Mucosa of descending colon (tissue), 3 donors: ENCODE measurements at regions not wholly inside any gene's neighbourhood (a gene's known extent, or its start where the extent isn't known, plus 50 kb on each side); places are given as distances from the start of the nearest gene placed in this dataset.

Experiments
- ATAC-seq: fragments of 200-7000 bp; cut with Tn5 transposase; one replicate; pipeline ENCODE4 v1.9.1; 2020; ENCODE audit warnings: mild to moderate bottlenecking, moderate library complexity
- DNase-seq, 3 donors: peaks; one replicate each; pipeline ENCODE4 v3.0.0-alpha.2; 2020
- H3K36me3 ChIP-seq: fragments of 200-600 bp; one replicate; pipeline ENCODE4 v1.8.0; 2021; ENCODE audit warnings: low read depth, mild to moderate bottlenecking
- H3K4me1 ChIP-seq: fragments of 200-600 bp; one replicate; pipeline ENCODE4 v1.8.0; 2021; ENCODE audit warnings: low read depth, mild to moderate bottlenecking
- H3K4me3 ChIP-seq: fragments of 200-600 bp; one replicate; pipeline ENCODE4 v1.8.0; 2021; ENCODE audit warnings: mild to moderate bottlenecking
- H3K9me3 ChIP-seq: fragments of 200-600 bp; one replicate; pipeline ENCODE4 v1.8.0; 2021; ENCODE audit warnings: mild to moderate bottlenecking
- intact Hi-C, 2 donors: fragments of 100-400 bp; cut with DNase I in 1 of 2; cut with micrococcal nuclease in 1 of 2; formaldehyde crosslinking; loops; one replicate each; pipeline versions ENCODE4 v1.11.0 to v1.11.1; 2022; cut with DNase I, micrococcal nuclease
- TF ChIP-seq, protein P1 (sequence below): fragments of 200-600 bp; IDR thresholded peaks from one replicate; pipeline ENCODE4 v1.8.0; 2022; ENCODE audit warnings: antibody characterized with exemption, mild to moderate bottlenecking
- donor health status: DM: no; HTN: no; CAD: no; lungs with moderate emphysema.
- donor health status: DM: no; HTN: no; CAD: no.
- donor health status: DM: no; HTN: yes; CAD: no.

DNA sequence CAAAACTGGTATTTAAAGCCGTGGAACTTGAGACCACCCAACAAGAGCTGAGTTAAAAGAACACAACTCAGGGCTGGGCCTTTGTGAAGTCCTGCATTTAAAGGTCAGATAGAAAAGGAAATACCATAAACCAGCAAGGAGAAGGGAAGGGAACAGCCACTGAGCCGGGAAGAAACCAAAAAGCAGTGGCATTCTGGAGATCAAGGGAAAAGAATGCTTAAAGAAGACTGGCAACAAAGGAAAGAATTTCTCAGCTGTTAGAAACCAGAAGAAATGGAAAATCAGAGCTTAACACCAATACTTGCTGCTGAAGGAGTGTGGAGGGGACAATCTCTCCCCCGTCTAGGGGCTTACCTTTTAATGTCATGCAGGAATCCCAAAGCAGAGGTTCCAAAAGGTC is 247.4 kb upstream of the CHRNA7 start:
- Histone ChIP-seq H3K36me3 (no peaks in the 10 kb centered on the region), H3K9me3 (no peaks in the 10 kb centered on the region), H3K4me3 (no peak overlapping the region), H3K4me1 (no peaks in the 10 kb centered on the region)
- intact Hi-C loops, result no loop called here
- TF ChIP-seq, protein P1, sequence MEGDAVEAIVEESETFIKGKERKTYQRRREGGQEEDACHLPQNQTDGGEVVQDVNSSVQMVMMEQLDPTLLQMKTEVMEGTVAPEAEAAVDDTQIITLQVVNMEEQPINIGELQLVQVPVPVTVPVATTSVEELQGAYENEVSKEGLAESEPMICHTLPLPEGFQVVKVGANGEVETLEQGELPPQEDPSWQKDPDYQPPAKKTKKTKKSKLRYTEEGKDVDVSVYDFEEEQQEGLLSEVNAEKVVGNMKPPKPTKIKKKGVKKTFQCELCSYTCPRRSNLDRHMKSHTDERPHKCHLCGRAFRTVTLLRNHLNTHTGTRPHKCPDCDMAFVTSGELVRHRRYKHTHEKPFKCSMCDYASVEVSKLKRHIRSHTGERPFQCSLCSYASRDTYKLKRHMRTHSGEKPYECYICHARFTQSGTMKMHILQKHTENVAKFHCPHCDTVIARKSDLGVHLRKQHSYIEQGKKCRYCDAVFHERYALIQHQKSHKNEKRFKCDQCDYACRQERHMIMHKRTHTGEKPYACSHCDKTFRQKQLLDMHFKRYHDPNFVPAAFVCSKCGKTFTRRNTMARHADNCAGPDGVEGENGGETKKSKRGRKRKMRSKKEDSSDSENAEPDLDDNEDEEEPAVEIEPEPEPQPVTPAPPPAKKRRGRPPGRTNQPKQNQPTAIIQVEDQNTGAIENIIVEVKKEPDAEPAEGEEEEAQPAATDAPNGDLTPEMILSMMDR, result no peak
- ATAC-seq (no peak), DNase-seq (no peak)

DNA sequence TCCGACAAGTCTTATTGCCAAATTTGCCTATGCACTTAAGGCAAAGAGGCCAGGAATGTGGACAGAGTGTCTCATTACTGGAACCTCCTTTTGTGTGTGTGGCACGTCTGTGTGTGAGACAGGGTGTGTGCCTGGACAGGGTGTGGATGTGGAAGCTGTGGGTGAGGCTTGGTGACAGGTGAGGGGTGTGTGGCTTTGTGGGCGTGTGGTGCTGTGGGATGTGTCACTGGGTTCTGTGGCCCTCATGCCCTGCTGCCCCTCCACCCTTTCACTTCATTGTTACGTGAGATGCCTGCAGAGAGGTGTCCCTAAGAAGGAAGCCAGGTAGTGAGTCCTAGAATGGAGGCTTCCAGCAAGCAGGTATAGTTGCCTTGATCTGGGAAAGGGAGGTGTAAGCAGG is 244.0 kb upstream of the CHRNA7 start:
- no peaks in the 10 kb centered on the region for H3K4me1 ChIP-seq
- intact Hi-C loops, result no loop called here
- H3K9me3 ChIP-seq, result no peaks in the 10 kb centered on the region
- no peaks in the 10 kb centered on the region for H3K36me3 ChIP-seq
- TF ChIP-seq, protein P1, result no peak
- DNase-seq (no peak), ATAC-seq (peak; percentile 62)
- no peak overlapping the region for H3K4me3 ChIP-seq

DNA sequence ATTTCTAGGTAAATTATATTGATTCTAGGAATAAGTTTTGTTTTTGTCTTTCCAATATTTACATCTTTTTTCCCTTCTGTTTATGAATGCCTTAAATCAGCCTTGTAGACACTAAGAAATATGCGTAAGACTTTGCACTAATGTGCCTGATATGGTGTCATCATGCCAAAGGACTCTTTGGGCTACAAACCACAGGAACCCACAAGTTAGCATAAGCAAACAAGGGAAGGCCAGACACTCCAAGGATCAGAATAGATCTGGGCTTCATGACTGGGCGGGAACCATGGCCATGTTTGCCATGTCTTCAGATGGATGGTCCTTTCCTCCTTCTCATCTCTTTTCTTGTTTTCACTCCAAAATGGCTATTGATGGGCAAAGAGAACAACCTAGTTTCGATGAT is 242.2 kb upstream of the CHRNA7 start:
- TF ChIP-seq, protein P1, result no peak
- Histone ChIP-seq H3K36me3 (no peaks in the 10 kb centered on the region), H3K4me1 (no peaks in the 10 kb centered on the region), H3K4me3 (no peak overlapping the region), H3K9me3 (no peaks in the 10 kb centered on the region)
- ATAC-seq, result no peak
- no peak for DNase-seq
- intact Hi-C loops, result no loop called here

DNA sequence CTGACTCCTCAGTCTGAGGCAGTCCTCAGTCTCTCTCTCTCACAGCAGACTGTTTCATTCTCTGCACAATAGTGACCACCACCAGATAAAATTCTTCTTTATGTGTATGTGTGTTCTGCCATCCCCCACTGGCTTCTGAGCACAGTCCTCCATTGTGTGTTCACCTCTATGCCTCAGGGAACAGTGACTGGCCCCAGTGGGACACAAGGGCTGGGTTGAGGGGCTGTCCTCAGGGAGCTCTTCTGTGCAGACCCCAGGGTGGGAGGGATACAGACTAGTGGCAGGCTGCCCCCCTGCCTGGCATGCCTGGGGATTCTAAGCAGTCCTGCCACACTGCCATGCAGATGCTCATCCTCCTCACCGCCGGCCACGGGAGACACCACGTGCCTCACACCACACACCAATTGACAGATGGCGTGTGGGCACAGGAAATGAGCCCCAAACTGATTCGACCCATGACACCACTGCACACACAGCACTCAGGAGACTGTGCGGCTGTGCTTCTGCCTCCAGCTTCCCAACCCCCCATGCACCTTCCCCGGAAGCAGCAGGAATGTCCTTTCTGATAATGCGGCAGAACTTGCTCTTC is 237.6 kb upstream of the CHRNA7 start:
- DNase-seq, result no peak
- Histone ChIP-seq H3K36me3 (no peaks in the 10 kb centered on the region), H3K4me1 (no peaks in the 10 kb centered on the region), H3K4me3 (no peak overlapping the region), H3K9me3 (no peaks in the 10 kb centered on the region)
- TF ChIP-seq, protein P1, result no peak
- ATAC-seq, result no peak
- intact Hi-C loops, result no loop called here

DNA sequence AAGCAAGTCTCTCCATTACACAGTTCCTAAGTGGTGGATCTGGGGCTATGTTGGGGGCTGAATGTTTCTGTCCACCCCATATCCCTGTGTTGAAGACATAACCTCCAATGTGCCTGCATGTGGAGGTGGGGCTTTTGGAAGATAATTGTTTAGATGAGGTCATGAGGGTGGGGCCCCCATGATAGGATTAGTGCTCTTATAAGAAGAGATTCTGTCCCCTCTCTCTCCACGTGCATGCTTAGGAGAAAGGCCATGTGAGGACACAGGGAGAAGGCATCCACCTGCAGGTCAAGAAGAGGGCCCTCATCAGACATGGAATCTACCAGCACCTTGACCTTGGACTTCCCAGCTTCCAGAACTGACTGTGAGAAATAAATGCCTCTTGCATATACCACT is 231.0 kb upstream of the CHRNA7 start:
- intact Hi-C loops, result no loop called here
- Histone ChIP-seq H3K36me3 (no peaks in the 10 kb centered on the region), H3K9me3 (no peaks in the 10 kb centered on the region), H3K4me1 (no peaks in the 10 kb centered on the region), H3K4me3 (no peak overlapping the region)
- ATAC-seq (no peak), DNase-seq (no peak)
- TF ChIP-seq, protein P1, result no peak
